ENCODE measurements at regions not wholly inside any gene's neighbourhood (a gene's known extent, or its start where the extent isn't known, plus 50 kb on each side); places are given as distances from the start of the nearest gene placed in this dataset.

GRCh38 chr4:99710681-99711345, 53.2 kb upstream of the C4orf54 start:
- no peak for TF ChIP-seq EZH2 (IDR thresholded peaks at IDR 0.05)
- no peak for TF ChIP-seq POLR2AphosphoS5 (IDR thresholded peaks at IDR 0.05; ENCODE audit: borderline replicate concordance, low read depth, low read length)
- TF ChIP-seq FOXP2 (optimal IDR thresholded peaks at IDR 0.05; ENCODE audit: control extremely low read depth, extremely low read length, insufficient read depth), result no peak
